ENCODE measurements at regions not wholly inside any gene's neighbourhood (a gene's known extent, or its start where the extent isn't known, plus 50 kb on each side); places are given as distances from the start of the nearest gene placed in this dataset.
A peak's percentile ranks its signal among the peaks of the same experiment; 100 is the strongest.

DNA sequence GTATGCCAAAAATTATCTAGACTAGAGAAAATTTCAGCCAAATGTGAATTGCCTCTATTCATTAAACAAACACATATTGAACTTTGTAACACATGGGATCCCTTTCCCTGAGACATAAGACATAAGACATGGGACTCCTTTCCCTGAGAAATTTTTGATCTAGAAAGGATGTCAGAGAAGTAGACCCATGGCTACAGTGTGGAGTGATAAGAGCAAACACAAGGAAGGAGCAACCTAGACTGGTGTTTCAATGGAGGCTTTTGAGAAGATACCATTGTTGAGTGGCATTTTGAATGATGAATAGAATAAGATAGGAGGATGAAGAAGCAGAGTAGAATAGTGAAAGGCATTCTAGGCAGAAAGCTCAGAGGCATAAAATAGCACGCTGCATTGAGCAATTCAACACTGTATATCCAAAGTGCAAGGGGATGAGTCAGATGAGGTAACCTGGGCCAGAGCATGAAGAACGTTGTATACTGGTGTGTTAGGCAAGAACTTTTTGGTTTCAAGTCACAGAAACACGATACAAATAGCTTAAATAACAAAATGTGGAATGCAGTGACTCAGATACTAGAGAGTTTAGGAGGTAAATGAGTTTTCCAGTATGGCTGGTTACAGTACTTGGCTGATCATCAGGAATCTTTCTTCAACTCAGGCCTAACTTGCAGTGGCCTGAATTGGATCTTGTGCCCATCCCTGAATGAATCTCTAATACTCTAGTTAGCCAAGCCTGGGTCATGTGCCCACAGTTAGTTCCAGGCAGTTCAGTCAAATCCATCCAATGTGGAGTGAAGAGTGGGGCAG is 129.8 kb upstream of the TANK start:
- peak; percentile 99 for DNase-seq

DNA sequence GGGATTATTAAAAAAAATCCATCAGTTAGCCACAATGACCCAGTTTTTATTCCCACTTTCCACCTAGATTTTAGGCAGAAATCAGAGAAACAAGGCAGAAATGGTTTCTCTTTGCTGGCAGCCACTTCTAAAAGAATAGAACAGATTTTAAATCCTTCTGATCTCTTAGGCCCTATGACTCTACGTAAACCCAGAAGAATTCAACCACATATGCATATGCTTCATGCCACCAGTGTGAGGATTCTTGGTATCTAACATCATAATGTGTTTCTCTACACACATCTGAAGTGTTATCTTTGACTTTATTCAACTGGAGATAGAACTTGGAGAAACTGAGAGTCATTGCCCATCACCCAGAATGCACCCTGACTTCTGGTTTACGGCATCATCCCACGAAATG is 128.7 kb upstream of the TANK start:
- DNase-seq, result peak; percentile 73

DNA sequence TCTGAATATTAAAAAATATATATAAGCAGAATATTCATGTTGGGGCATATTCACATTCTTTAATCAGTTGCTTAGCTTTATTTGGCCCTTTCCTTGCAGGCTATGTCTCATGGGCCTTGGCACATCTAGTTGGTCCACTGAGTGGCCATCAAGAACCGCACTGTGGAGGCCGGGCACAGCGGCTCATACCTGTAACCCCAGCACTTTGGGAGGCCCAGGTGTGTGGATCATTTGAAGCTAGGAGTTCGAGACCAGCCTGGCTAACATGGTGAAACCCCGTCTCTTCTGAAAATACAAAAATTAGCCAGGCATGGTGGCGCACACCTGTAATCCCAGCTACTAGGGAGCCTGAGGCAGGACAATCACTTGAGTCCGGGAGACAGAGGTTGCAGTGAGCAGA is 127.6 kb upstream of the TANK start:
- no peak for DNase-seq

DNA sequence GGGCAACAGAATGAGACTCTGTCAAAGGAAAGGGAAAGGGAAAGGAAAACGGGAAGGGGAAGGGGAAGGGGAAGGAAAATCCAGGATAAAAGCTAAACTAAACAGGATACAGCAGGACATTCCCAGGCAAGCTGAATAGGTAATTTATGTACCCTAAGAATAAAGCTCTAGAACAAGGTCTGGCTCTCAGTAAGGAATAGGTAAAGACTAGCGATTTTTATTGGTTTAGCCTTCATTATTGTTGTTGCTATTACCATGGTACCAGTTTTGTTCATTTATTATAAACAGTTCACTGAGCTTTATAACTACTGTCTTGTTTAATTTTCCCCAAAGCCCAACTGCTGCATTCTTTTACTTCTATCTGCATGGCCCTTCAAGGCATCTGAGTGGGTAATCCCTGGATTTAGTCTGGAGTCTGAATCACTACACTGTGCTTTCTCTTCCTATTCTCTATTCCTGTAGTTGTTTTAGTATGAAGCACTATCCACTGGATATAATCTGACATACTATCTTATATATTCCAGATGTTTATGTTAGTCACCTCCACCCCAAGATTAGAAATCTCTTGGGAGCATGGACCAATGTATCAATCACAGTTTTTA is 127.1 kb upstream of the TANK start:
- DNase-seq, result peak; percentile 53

GRCh38 chr2:161036926-161037325 is 123.3 kb upstream of the TANK start:
- no peak for DNase-seq

DNA sequence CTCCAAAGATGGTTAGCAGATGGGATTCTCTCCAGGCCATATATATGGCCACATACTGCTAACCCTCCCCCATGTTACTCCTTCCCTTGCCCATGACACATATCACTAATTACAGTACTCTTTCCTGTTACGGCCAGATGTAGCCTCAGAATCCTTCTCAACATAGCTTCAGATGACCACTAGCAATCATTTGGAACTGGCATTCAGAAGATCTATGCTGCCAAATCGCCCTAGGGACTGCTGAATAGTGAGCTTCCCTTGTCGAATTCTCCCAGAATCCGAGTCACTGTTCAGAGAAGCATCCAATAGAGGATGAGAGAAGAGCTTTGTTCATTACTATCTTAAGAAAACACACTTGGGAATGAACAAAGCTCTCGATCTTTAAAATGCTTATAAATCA is 121.2 kb upstream of the TANK start:
- no peak for DNase-seq

GRCh38 chr2:161041356-161041755 is 118.9 kb upstream of the TANK start:
- no peak for DNase-seq

DNA sequence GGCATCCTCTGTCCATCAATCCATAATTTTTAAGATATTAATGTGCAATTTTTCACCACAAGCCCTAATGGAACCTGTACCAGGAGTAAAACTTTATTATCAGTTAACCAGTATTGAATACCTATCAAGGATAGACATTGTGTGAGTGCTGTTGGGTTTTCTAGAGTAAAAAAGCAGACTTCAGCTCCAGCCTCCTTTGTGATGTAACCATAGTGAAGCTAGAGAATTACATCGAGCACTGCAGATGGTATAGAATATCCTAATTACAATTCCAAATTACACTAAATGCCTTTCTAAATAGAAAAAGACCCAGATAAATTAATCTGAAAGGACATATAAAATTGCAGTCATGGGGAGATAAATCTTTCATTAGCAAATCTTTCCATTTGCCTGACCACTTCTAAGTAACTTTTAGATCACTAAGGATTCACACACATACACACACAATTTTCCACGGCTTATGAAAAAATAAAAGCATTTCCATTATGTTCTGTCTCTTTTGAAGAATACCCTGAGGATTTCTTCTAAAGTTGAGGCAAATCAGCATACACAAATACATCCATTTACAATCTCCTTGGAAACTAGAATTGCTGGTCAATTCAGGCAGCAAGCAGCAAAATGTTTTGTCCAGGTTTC is 117.1 kb upstream of the TANK start:
- DNase-seq, result no peak

GRCh38 chr2:161044095-161044865 is 115.9 kb upstream of the TANK start:
- no peak for DNase-seq

DNA sequence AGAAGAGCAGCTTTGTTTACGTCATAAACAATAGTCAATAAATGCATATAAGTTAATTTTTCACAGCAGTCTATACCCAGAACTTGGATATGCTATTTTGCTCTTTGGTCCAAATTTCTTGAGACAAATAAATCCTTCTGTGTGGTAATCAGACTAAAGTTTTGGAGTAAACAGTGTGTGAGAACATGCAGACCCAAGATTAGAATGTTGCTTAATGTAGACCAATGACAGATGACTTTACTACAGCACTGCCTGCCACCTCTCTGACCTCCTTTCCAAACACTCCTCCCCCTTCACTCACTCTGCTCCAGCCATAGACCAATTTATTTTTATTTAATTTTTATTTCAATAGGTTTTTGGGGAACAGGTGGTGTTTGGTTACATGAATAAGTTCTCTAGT is 115.3 kb upstream of the TANK start:
- no peak for DNase-seq

- DNase-seq, result no peak
Measured at GRCh38 chr2:161045726-161046125, 114.5 kb upstream of the TANK start.

- no peak for DNase-seq
Measured at GRCh38 chr2:161046876-161047275, 113.4 kb upstream of the TANK start.

DNA sequence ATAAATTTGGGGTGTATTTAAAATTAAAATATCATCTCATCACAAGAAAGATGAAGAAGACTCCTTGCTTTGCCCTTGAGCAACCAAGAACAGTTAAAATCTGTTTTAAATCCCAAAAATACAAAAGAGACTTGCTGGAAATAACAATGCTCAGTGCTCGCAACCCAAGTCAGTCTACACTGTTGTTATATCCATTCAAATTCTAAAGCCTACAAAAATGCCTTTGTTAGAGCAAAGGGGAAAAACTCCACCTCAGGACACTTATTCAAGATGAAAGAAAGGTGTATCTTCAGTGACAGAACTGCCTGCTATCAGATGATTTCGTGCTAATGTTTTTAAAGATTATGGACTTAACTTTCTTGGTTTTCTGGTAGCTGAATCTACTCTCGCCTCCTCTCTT is 111.9 kb upstream of the TANK start:
- DNase-seq, result no peak

- DNase-seq, result no peak
Measured at GRCh38 chr2:161049559-161049958, 110.7 kb upstream of the TANK start.

DNA sequence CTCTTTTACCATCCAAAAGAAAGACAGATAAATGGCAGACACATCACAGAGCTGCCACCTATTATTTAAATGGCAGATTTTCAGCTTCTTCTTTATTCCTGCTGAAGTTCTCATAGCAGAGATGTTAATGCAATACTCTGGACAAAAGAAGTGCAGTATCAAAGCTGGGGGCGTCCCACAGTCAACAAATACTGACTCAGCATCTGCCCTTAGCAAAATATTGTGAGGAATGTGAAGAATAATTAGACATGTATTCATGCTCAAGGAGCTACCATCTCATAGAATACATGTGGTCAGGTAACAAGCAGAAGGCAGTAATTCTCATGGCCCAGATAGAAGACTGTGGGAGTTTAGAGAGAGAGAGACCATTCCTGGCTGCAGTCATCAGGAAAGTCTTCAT is 108.0 kb upstream of the TANK start:
- DNase-seq, result no peak

GRCh38 chr2:161055289-161055688 is 104.9 kb upstream of the TANK start:
- no peak for DNase-seq

- DNase-seq, result no peak
Measured at GRCh38 chr2:161059388-161059787, 100.8 kb upstream of the TANK start.

- no peak for DNase-seq
Measured at GRCh38 chr2:161061786-161062185, 98.4 kb upstream of the TANK start.

- DNase-seq, result peak; percentile 85
Measured at GRCh38 chr2:161063157-161063945, 96.9 kb upstream of the TANK start.

GRCh38 chr2:161063946-161064306 is 96.3 kb upstream of the TANK start:
- DNase-seq, result no peak

- no peak for DNase-seq
Measured at GRCh38 chr2:161067846-161068350, 92.3 kb upstream of the TANK start.

DNA sequence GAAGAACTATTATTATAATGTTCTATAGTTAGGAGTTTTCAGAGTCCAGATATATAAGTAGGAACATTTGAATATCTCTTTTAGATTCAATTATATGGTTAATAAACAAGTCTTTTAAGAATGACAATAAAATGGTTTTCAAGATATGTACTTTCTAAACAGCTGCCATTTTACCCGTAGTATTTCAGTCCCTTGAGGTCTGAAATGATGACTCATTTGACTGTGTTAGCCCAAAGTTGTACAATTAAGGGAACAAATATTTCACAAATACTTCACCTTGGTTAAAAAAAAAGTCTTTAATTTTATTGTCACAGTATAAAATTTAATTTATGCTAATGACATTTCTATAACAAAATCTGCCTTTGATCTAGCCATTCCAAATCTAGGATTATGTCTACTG is 91.6 kb upstream of the TANK start:
- DNase-seq, result peak; percentile 23
